ENCODE measurements at regions not wholly inside any gene's neighbourhood (a gene's known extent, or its start where the extent isn't known, plus 50 kb on each side); places are given as distances from the start of the nearest gene placed in this dataset.
A peak's percentile ranks its signal among the peaks of the same experiment; 100 is the strongest.

DNA sequence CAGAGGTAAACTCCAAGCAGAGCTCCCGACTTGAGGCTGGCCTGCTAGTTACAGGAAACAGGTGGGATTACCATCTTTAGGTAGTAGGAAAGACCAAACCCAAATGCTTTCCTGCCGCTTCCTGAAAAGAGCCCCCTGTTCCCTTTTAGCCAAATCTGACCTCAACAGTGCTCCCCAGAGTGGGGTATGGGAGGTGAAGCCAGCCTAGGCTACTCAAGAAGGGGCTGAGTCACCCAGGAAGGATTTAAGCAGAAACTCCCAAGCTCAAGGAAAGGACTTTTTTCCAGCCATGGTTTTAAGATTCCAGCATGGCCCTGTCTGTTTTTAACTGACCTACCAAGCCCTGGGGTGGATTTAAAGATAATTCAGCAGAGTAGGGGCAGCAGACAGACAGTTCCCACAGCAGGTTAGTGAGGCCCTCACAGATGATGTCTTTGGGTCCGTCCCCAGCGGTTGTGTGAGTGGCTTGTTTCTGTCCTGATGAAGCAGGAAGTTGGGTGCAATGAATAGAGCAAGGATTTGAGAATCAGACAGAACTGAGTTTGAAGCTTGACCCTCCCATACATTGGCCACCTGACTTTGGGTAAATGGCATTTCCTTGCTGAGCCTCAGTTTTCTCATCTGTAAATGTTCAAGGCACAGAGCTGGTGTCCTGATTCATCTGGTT is 76.9 kb upstream of the MAFB start:
- TF ChIP-seq PPARD (CRISPR knock-in tag; IDR thresholded peaks at IDR 0.05) (no peak), SAFB (IDR thresholded peaks at IDR 0.05; ENCODE audit: borderline replicate concordance, low read depth, low read length) (no peak)
- H4K20me1 ChIP-seq (replicated peaks; ENCODE audit: control insufficient read depth, insufficient read depth, low read length): no peaks in the 10 kb centered on the region
- no peaks in the 10 kb centered on the region for H3K79me2 ChIP-seq (ENCODE audit: control insufficient read depth, insufficient read depth, low read length)
- BruUV-seq (replicated peaks): no TSS peak
- in situ Hi-C loops (cut with MboI): no loop called here
- no peak overlapping the region for H3K9ac ChIP-seq (ENCODE audit: insufficient read depth in 1 of 2, low read depth in 2 of 2, low read length in 2 of 2)
- FAIRE-seq (no peak), ATAC-seq (no peak), DNase-seq (ENCODE audit: extremely low read depth in 1 of 4, low spot score in 3 of 4) (no peak)
- no peaks in the 10 kb centered on the region for H3K36me3 ChIP-seq (ENCODE audit: control insufficient read depth, insufficient read depth, low read length)
- H3K27ac ChIP-seq (ENCODE audit: extremely low read depth, low read depth, low read length): no peak overlapping the region
- H3K4me3 ChIP-seq: no peak overlapping the region
- H3K9me3 ChIP-seq (replicated peaks; ENCODE audit: control insufficient read depth, insufficient read depth, low read depth, low read length): no peaks in the 10 kb centered on the region
- H3K9me1 ChIP-seq (ENCODE audit: control insufficient read depth, insufficient read depth, low read length): no peaks in the 10 kb centered on the region
- H3K4me1 ChIP-seq (replicated peaks in 1 of 2; ENCODE audit: control insufficient read depth in 2 of 2, insufficient read depth in 2 of 2, low read length in 2 of 2): no peaks in the 10 kb centered on the region
- 2% methylated on average over 4 of the region's 4 CpGs for WGBS (ENCODE audit: insufficient coverage, low coverage, missing lambda C conversion rate)
- ChIA-PET CTCF (ENCODE audit: low intra/inter-chr PET ratio) (no interaction called here), POLR2A (interaction anchor here (0.9 kb wide), 1 partner anchor 16 kb away, joined by 4 read pairs; no protein-coding TSS in a partner anchor)
- no peak overlapping the region for H3K4me2 ChIP-seq (ENCODE audit: insufficient read depth, low read length)
- intact Hi-C loops (cut with micrococcal nuclease): no loop called here
- no peak overlapping the region for H2AFZ ChIP-seq (ENCODE audit: low read depth, low read length)
- peaks cover 4 to 5% of the 10 kb centered on the region in 2 experiments; a peak in 3 of 5 replicates for H3K27me3 ChIP-seq (ENCODE audit: control insufficient read depth in 2 of 2, insufficient read depth in 2 of 2, low read length in 2 of 2)

DNA sequence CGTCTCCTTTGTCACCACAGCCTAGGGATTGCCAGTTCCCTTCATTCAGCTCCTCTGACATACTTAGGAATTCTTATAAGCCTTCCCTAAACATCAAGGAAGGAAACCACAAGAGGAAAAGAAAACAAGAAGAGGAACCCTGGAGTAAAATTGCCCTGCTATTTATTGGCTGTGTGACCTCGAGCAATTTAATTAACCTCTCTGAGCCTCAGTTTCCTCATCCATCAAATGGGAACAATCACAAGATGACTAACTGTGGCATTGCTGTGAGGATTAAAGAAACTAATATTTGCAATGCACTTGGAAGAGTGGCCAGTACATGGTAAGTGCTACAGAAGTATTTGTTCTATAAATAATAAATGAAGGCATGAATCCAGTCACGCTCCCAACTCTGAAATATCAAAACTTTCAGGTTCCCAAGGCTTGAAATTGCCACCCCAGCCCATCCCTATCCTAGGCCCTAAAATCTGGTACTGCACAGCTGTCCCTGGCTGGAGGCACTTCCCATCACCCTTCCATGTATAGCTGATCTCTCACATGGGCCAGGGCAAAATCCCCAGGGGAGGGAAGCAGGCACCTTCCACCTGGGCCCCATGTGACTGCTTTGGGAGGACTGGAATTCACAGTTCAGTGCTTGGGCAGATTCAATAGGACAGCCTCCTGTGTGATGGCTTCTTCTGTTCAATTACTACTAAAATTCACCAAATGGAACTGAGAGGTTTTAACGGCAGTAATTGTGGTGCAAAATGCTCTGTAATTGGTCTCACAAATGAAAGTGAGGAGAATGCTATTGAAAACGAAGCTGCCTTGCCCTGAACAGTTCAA is 78.0 kb upstream of the MAFB start:
- intact Hi-C loops (cut with micrococcal nuclease) (no loop called here), in situ Hi-C loops (cut with MboI) (no loop called here)
- Histone ChIP-seq H4K20me1 (replicated peaks; ENCODE audit: control insufficient read depth, insufficient read depth, low read length) (no peaks in the 10 kb centered on the region), H3K9me3 (replicated peaks; ENCODE audit: control insufficient read depth, insufficient read depth, low read depth, low read length) (no peaks in the 10 kb centered on the region), H3K27me3 (ENCODE audit: control insufficient read depth in 2 of 2, insufficient read depth in 2 of 2, low read length in 2 of 2) (peaks cover 4 to 5% of the 10 kb centered on the region in 2 experiments; a peak in 3 of 5 replicates), H3K9me1 (ENCODE audit: control insufficient read depth, insufficient read depth, low read length) (no peaks in the 10 kb centered on the region), H3K27ac (ENCODE audit: extremely low read depth, low read depth, low read length) (no peak overlapping the region), H3K36me3 (ENCODE audit: control insufficient read depth, insufficient read depth, low read length) (no peaks in the 10 kb centered on the region), H3K4me3 (no peak overlapping the region), H3K79me2 (ENCODE audit: control insufficient read depth, insufficient read depth, low read length) (no peaks in the 10 kb centered on the region), H3K4me2 (ENCODE audit: insufficient read depth, low read length) (no peak overlapping the region), H3K9ac (ENCODE audit: insufficient read depth in 1 of 2, low read depth in 2 of 2, low read length in 2 of 2) (no peak overlapping the region), H3K4me1 (replicated peaks in 1 of 2; ENCODE audit: control insufficient read depth in 2 of 2, insufficient read depth in 2 of 2, low read length in 2 of 2) (no peaks in the 10 kb centered on the region), H2AFZ (ENCODE audit: low read depth, low read length) (no peak overlapping the region)
- FAIRE-seq (no peak), DNase-seq (ENCODE audit: extremely low read depth in 1 of 4, low spot score in 3 of 4) (no peak), ATAC-seq (no peak)
- peak; percentile 37; the same call in 1 of the 2 replicates for TF ChIP-seq BCOR (IDR thresholded peaks at IDR 0.05)
- TF ChIP-seq SUPT5H (IDR thresholded peaks at IDR 0.05): no peak
- TF ChIP-seq, protein P1, sequence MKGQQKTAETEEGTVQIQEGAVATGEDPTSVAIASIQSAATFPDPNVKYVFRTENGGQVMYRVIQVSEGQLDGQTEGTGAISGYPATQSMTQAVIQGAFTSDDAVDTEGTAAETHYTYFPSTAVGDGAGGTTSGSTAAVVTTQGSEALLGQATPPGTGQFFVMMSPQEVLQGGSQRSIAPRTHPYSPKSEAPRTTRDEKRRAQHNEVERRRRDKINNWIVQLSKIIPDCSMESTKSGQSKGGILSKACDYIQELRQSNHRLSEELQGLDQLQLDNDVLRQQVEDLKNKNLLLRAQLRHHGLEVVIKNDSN (CRISPR knock-in tag; IDR thresholded peaks at IDR 0.05): no peak
- peak; percentile 93 for TF ChIP-seq RBM25 (IDR thresholded peaks at IDR 0.05; ENCODE audit: low read depth, low read length, severe bottlenecking)
- TF ChIP-seq CAMTA2 (CRISPR knock-in tag; conservative IDR thresholded peaks at IDR 0.05): no peak
- peak; percentile 47 for TF ChIP-seq ZFP36 (IDR thresholded peaks at IDR 0.05; ENCODE audit: low read depth, low read length, partially characterized antibody)
- CTCF ChIA-PET (ENCODE audit: low intra/inter-chr PET ratio): no interaction called here
- 0% methylated on average over 5 of the region's 5 CpGs for WGBS (ENCODE audit: insufficient coverage, low coverage, missing lambda C conversion rate)
- BruUV-seq (replicated peaks): no TSS peak
- POLR2A ChIA-PET: interaction anchor here (0.6 kb wide), 2 partner anchors 15 to 787 kb away, joined by 3 read pairs; no protein-coding TSS in a partner anchor

Data from K562 (cell line).